ENCODE measurements at regions not wholly inside any gene's neighbourhood (a gene's known extent, or its start where the extent isn't known, plus 50 kb on each side); places are given as distances from the start of the nearest gene placed in this dataset.

- H3K4me1 ChIP-seq (ENCODE audit: control insufficient read depth, extremely low read depth, insufficient read depth, low read length): no peaks in the 10 kb centered on the region
- no peak overlapping the region for H3K4me2 ChIP-seq (ENCODE audit: control insufficient read depth, extremely low read depth, insufficient read depth, low read depth, low read length)
- no peaks in the 10 kb centered on the region for H3K9me3 ChIP-seq (ENCODE audit: control insufficient read depth, low read depth, low read length)
- dilution Hi-C loops (cut with MboI; ENCODE audit: extremely low pct_ligation_motif_present, low sequenced_read_pairs): no loop called here
- H3K4me3 ChIP-seq (ENCODE audit: control insufficient read depth in 2 of 3, extremely low read depth in 1 of 3, insufficient read depth in 2 of 3, low read depth in 1 of 3, low read length in 3 of 3): no peak overlapping the region
- no peak overlapping the region for H2AFZ ChIP-seq (ENCODE audit: control insufficient read depth, low read length)
- no peaks in the 10 kb centered on the region for H3K79me2 ChIP-seq (ENCODE audit: control insufficient read depth, insufficient read depth, low read length)
- H3K27me3 ChIP-seq (ENCODE audit: control insufficient read depth, extremely low read depth, insufficient read depth, low read length): no peaks in the 10 kb centered on the region
- no peak for DNase-seq (ENCODE audit: low read depth, low spot score)
- H3K36me3 ChIP-seq (ENCODE audit: control insufficient read depth in 2 of 2, extremely low read depth in 1 of 2, insufficient read depth in 2 of 2, low read length in 2 of 2): no peaks in the 10 kb centered on the region
- H4K20me1 ChIP-seq (ENCODE audit: control insufficient read depth, extremely low read depth, insufficient read depth, low read length): no peaks in the 10 kb centered on the region
- H3K9ac ChIP-seq (ENCODE audit: control insufficient read depth, extremely low read depth, insufficient read depth, low read length): no peak overlapping the region
- no peaks in the 10 kb centered on the region for H3K9me1 ChIP-seq (ENCODE audit: control insufficient read depth, extremely low read depth, insufficient read depth, low read length)
- FAIRE-seq: no peak
- TF ChIP-seq CTCF (optimal IDR thresholded peaks at IDR 0.05 in 1 of 3, IDR thresholded peaks at IDR 0.05 in 1 of 3, conservative IDR thresholded peaks at IDR 0.05 in 1 of 3; ENCODE audit: extremely low read depth in 1 of 3, insufficient read depth in 2 of 3, low read length in 3 of 3): no peak
- no peak for TF ChIP-seq EZH2 (IDR thresholded peaks at IDR 0.05; ENCODE audit: low read length)
- no peak overlapping the region for H3K27ac ChIP-seq (ENCODE audit: control insufficient read depth, insufficient read depth, low read length)
Observed at GRCh38 chr17:79433379-79433778, 177.5 kb downstream of the RBFOX3 start.

- Histone ChIP-seq H3K9ac (ENCODE audit: control insufficient read depth, extremely low read depth, insufficient read depth, low read length) (no peak overlapping the region), H2AFZ (ENCODE audit: control insufficient read depth, low read length) (no peak overlapping the region), H3K4me2 (ENCODE audit: control insufficient read depth, extremely low read depth, insufficient read depth, low read depth, low read length) (no peak overlapping the region), H3K4me1 (ENCODE audit: control insufficient read depth, extremely low read depth, insufficient read depth, low read length) (no peaks in the 10 kb centered on the region), H3K27me3 (ENCODE audit: control insufficient read depth, extremely low read depth, insufficient read depth, low read length) (no peaks in the 10 kb centered on the region), H3K4me3 (ENCODE audit: control insufficient read depth in 2 of 3, extremely low read depth in 1 of 3, insufficient read depth in 2 of 3, low read depth in 1 of 3, low read length in 3 of 3) (no peak overlapping the region), H3K36me3 (ENCODE audit: control insufficient read depth in 2 of 2, extremely low read depth in 1 of 2, insufficient read depth in 2 of 2, low read length in 2 of 2) (no peaks in the 10 kb centered on the region), H3K27ac (ENCODE audit: control insufficient read depth, insufficient read depth, low read length) (no peak overlapping the region), H4K20me1 (ENCODE audit: control insufficient read depth, extremely low read depth, insufficient read depth, low read length) (no peaks in the 10 kb centered on the region), H3K79me2 (ENCODE audit: control insufficient read depth, insufficient read depth, low read length) (no peaks in the 10 kb centered on the region), H3K9me3 (ENCODE audit: control insufficient read depth, low read depth, low read length) (no peaks in the 10 kb centered on the region), H3K9me1 (ENCODE audit: control insufficient read depth, extremely low read depth, insufficient read depth, low read length) (no peaks in the 10 kb centered on the region)
- TF ChIP-seq EZH2 (IDR thresholded peaks at IDR 0.05; ENCODE audit: low read length) (no peak), CTCF (optimal IDR thresholded peaks at IDR 0.05 in 1 of 3, IDR thresholded peaks at IDR 0.05 in 1 of 3, conservative IDR thresholded peaks at IDR 0.05 in 1 of 3; ENCODE audit: extremely low read depth in 1 of 3, insufficient read depth in 2 of 3, low read length in 3 of 3) (no peak)
- dilution Hi-C loops (cut with MboI; ENCODE audit: extremely low pct_ligation_motif_present, low sequenced_read_pairs): no loop called here
- DNase-seq (ENCODE audit: low read depth, low spot score) (no peak), FAIRE-seq (no peak)
Observed at GRCh38 chr17:79431175-79431574, 179.7 kb downstream of the RBFOX3 start.

All from keratinocyte (primary cell).